HT1080 (cell line): ENCODE measurements at regions not wholly inside any gene's neighbourhood (a gene's known extent, or its start where the extent isn't known, plus 50 kb on each side); places are given as distances from the start of the nearest gene placed in this dataset.

Experiments
- DNase-seq: peaks from one replicate; pipeline ENCODE4 v3.0.0-alpha.2; 2015; ENCODE audit warnings: low read depth

DNA sequence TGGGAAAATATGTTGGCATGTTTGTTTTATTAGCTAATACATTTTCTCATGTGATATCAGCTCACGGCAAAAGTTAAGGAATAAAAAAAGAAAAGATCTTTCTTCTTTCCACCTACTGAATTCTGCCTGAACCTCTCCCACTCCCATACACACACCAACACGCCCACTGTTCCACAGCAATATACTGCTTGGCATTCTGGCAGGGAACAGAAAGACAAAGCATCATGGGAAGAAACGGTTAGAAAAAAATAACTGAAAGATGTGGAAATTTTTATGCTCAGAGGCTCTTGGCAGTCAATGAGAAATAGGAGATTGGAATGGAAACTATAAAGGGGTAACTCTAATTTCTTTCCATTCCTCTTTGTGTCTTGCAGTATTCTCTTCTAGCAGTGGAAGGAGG lies 268.5 kb downstream of the FOXG1 start:
- no peak for DNase-seq

DNA sequence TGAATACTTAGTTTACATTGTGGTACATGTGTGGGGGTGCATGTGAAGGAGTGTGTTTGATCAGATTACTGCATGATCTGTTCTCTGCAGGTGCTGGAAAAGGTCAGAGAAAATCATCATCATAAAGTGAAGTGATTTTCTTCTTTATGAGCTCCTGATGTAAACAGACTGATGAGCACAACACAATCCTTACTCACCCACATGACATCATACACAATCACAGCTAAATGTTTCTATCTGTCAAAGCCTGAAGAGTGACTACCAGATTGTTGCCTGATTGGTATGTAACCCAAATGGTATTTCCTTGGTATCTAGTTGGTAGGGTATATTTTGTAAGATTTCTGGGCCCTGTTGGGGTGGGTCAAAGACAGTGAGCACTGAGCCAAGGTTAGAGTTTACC lies 270.8 kb downstream of the FOXG1 start:
- peak; percentile 31 for DNase-seq

GRCh38 chr14:29039171-29039570 lies 272.6 kb downstream of the FOXG1 start:
- peak; percentile 56 for DNase-seq

DNA sequence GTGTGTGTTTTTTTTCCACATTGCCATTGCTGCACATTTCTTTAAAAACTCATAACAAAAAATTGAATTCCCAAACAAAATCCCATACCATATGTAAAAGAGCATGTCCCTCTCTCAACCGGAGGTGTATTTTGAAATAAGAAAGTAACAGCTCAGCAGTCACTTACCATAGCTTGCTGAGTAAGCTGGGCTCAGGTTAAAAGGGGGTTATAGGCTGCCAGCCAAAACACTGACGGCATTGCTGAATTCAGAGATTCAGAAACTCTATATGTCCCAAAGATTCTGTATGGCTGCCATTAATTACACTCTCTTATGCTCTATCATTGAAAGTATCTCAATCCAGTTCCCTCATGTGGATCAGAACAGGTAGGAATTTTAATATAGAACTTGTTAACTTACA lies 276.0 kb downstream of the FOXG1 start:
- no peak for DNase-seq

GRCh38 chr14:29043737-29044136 lies 277.1 kb downstream of the FOXG1 start:
- no peak for DNase-seq

- DNase-seq: no peak
Measured at GRCh38 chr14:29045237-29045636, 278.6 kb downstream of the FOXG1 start.

GRCh38 chr14:29054119-29054518 lies 287.5 kb downstream of the FOXG1 start:
- DNase-seq: no peak

- no peak for DNase-seq
Measured at GRCh38 chr14:29056041-29056566, 289.5 kb downstream of the FOXG1 start.

- DNase-seq: no peak
Measured at GRCh38 chr14:29061702-29062101, 295.1 kb downstream of the FOXG1 start.

GRCh38 chr14:29062466-29062865 lies 295.9 kb downstream of the FOXG1 start:
- DNase-seq: no peak

DNA sequence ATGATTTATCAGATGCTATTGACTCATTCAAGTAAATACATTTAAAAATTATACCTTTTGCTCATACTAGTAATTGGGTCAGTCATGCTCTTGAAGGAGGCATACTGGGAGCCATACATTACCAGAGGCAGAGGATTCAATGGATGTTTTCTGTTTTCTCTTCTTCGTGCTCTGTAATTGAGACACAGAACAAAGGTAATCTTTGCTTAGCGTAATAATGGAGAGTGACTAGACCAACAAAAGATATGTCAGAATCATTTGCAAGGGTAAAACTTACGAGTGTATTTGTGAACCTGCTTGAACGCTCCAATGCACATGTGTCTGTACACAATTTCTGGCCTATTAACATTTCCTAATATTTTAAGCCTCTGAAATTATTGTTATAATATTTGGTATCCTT lies 296.4 kb downstream of the FOXG1 start:
- no peak for DNase-seq

DNA sequence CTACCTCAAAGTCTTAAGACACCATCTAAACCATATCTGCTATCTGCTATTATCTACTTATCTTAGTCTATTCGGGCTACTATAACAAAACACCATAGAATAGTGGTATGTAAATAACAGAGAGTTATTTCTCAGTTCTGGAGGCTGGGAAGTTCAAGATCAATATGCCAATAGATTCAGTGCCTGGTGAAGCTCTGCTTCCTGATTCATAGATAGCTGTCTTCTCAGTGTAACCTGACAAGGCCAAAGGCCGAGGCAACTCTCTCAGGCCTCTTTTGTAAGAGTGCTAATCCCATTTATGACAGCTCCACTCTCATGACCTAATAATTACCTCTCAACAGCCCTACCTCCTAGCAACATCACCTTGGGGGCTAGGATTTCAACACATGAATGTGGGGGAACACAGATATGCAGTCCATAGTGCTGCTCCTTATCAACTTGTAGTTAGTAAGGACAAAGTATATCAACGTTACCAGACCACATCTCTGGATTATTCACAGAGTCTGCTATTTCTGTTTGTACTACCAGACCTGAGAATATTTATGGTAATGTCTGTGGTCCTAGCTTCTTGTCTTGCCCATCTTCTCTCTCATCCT lies 297.8 kb downstream of the FOXG1 start:
- no peak for DNase-seq

GRCh38 chr14:29069228-29069627 lies 302.6 kb downstream of the FOXG1 start:
- no peak for DNase-seq

DNA sequence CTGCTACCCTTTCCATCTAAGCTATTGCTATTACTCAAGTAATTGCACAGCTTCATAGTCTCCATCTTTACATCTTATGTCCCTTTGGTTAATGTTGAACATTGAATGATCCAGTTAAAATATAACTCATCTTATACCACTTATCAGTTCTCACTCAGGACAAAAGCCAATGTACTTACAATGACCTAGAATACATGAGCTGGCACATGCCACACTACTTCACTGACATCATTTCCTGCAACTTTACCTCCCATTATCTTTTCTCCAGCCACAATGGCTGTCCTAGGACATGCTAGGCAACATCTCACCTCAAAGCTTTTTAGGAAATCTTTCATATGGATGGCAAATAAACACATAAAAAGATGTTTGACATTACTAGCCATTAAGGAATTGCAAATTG lies 309.2 kb downstream of the FOXG1 start:
- peak; percentile 39 for DNase-seq

GRCh38 chr14:29077916-29078315 lies 311.3 kb downstream of the FOXG1 start:
- no peak for DNase-seq

DNA sequence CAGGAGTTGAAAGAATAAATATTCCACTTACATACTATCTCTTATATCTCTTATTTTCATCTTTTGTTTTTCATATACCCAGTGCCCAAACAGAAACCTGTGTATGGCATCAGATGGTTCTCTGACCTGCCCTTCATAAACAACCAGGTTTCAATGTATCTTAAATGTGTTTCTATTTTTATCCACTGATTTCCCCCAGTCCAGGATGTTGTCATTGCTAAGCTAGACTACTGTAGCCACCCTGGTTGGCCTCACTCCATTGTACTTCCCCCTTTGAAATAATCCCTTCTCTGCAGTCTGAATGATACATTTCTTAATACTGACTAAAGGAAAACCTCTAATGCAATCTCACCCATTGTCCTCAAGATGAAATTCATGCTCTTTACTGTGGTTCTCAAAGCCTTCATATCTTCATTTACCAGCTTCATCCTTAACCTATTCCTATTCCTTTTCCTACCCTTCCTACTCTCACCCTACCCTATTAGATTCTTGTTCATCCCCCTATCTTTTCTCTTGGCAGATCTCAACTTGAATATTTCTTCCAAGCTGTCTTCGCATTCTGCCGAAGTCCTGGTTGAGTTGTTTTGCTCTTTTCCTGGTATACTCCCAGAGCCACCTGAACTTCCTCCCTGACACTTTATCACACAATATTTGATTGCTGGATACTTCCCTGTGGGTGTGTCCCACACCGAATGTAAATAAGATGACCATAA lies 312.4 kb downstream of the FOXG1 start:
- DNase-seq: no peak

GRCh38 chr14:29085546-29085945 lies 319.0 kb downstream of the FOXG1 start:
- no peak for DNase-seq

DNA sequence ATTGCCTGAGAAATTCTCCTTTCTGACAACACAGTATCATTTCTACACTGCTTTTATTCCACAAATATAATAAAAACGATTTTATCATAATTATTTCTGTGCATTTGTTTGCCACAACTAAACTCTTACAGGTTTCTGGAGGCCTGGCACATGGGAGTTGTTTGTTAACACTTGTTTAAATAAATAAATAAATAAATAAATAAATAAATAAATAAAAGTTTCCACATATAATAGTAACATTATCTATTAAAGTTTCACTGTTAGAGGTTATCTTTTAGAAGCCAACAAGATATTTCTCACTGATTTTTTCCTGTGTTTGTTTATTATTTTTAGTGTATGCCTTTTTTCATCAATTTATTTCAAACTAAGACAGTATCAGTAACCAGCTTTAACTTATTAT lies 323.3 kb downstream of the FOXG1 start:
- DNase-seq: no peak

GRCh38 chr14:29092121-29092520 lies 325.5 kb downstream of the FOXG1 start:
- no peak for DNase-seq

DNA sequence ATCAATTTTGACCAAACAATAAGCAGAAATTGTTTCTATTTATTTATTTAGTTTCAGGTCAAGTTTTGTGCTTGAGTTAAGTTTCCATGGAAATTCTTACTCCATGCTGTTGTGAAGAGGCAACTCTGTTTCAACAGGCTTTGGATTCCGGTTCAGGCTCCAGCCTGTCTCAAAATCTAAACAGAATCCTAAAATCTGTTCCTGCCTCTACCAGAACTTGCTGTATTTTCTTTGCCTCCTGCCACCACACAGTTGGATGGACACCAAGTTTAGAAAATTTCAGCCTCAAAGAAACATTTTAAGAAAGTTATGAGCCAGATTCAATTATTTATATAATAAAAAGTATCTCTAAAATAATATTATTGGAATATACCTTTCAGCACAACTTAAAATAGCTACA lies 330.9 kb downstream of the FOXG1 start:
- no peak for DNase-seq

DNA sequence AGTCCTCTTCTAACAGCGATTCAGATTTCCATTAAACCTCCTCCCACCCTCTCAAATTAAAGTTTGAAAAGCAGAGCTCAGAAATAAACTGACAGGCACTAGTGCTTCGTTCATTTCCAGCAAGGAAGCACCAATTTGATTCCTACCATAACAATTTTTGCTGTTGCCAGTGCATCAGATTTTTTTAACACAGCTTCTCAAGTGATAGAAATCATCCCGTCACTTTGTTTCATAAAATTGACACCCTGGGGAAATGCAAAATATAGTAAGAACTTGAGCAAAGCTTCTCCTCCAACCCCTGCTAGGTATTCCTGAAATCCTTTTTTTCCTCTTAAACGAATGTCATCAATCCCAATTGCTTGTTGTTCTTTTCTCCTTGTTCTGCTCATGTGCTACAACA lies 332.1 kb downstream of the FOXG1 start:
- no peak for DNase-seq

GRCh38 chr14:29102266-29102665 lies 335.7 kb downstream of the FOXG1 start:
- DNase-seq: no peak

DNA sequence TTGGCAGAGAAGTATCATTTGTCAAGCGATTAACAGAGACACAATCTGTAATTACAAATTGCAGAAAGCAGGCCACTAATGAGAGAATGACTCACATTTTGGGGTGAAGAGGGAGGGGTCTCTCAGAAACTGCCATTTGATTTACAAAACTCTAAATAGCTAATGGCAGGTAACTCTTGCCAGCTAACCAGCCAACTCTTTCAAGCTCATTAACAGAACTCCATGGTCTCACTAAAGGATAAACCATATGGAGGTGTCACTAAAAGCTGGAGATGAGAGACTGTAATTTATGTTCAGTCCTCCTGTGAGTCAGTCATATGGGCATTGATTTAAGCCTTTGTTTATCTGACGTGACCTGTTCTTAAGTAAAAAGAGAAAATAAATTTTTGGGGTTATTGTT lies 336.4 kb downstream of the FOXG1 start:
- no peak for DNase-seq
